ENCODE measurements at regions not wholly inside any gene's neighbourhood (a gene's known extent, or its start where the extent isn't known, plus 50 kb on each side); places are given as distances from the start of the nearest gene placed in this dataset.
A peak's percentile ranks its signal among the peaks of the same experiment; 100 is the strongest.

DNA sequence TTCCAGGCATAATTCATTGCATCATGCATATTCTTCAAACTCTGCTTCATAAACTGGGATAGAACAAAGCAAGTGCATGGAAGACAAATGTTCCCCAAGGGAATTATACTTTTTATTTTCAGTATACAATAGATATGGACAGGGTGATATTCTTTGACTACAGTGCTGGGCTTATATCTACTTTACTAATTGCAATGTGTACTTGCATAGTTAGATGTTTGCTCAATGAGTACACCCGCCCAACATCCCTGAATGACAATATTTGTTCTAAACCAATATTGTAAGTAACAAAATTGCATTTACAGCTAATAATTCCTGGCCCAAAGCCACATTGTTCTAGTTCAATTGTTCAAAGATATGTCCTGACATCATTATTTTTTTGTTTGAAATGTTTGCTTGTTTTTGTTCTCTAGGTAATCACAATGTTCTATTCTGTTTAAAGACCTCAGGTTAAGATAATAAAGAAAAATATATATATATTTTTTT, 171.4 kb downstream of the PTN start:
- Histone ChIP-seq H3K27me3 (ENCODE audit: low read depth, low read length) (no peaks in the 10 kb centered on the region), H3K4me3 (ENCODE audit: low read depth in 1 of 2, low read length in 2 of 2) (no peak overlapping the region), H3K27ac (ENCODE audit: low read length) (no peak overlapping the region), H3K4me1 (ENCODE audit: control insufficient read depth in 1 of 2, insufficient read depth in 2 of 2, low read length in 2 of 2) (peaks cover 0 to 4% of the 10 kb centered on the region in 2 donors), H3K36me3 (ENCODE audit: control insufficient read depth in 1 of 2, insufficient read depth in 2 of 2, low read length in 2 of 2) (no peaks in the 10 kb centered on the region), H3K9me3 (ENCODE audit: control insufficient read depth in 1 of 2, low read length in 2 of 2) (no peaks in the 10 kb centered on the region)

GRCh38 chr7:137169282-137169698, 174.2 kb downstream of the PTN start:
- no peak overlapping the region for H3K27ac ChIP-seq (ENCODE audit: low read length)
- H3K4me1 ChIP-seq (ENCODE audit: control insufficient read depth in 1 of 2, insufficient read depth in 2 of 2, low read length in 2 of 2), result peaks cover 0 to 10% of the 10 kb centered on the region in 2 donors
- H3K4me3 ChIP-seq (ENCODE audit: low read depth in 1 of 2, low read length in 2 of 2), result no peak overlapping the region
- H3K27me3 ChIP-seq (ENCODE audit: low read depth, low read length), result no peaks in the 10 kb centered on the region
- H3K9me3 ChIP-seq (ENCODE audit: control insufficient read depth in 1 of 2, low read length in 2 of 2), result no peaks in the 10 kb centered on the region
- H3K36me3 ChIP-seq (ENCODE audit: control insufficient read depth in 1 of 2, insufficient read depth in 2 of 2, low read length in 2 of 2), result no peaks in the 10 kb centered on the region

GRCh38 chr7:137167609-137168008, 175.9 kb downstream of the PTN start:
- H3K27ac ChIP-seq (ENCODE audit: low read length), result no peak overlapping the region
- H3K36me3 ChIP-seq (ENCODE audit: control insufficient read depth in 1 of 2, insufficient read depth in 2 of 2, low read length in 2 of 2), result no peaks in the 10 kb centered on the region
- H3K4me1 ChIP-seq (ENCODE audit: control insufficient read depth in 1 of 2, insufficient read depth in 2 of 2, low read length in 2 of 2), result peaks cover 0 to 10% of the 10 kb centered on the region in 2 donors
- H3K9me3 ChIP-seq (ENCODE audit: control insufficient read depth in 1 of 2, low read length in 2 of 2), result no peaks in the 10 kb centered on the region
- no peak overlapping the region for H3K4me3 ChIP-seq (ENCODE audit: low read depth in 1 of 2, low read length in 2 of 2)
- H3K27me3 ChIP-seq (ENCODE audit: low read depth, low read length), result no peaks in the 10 kb centered on the region

DNA sequence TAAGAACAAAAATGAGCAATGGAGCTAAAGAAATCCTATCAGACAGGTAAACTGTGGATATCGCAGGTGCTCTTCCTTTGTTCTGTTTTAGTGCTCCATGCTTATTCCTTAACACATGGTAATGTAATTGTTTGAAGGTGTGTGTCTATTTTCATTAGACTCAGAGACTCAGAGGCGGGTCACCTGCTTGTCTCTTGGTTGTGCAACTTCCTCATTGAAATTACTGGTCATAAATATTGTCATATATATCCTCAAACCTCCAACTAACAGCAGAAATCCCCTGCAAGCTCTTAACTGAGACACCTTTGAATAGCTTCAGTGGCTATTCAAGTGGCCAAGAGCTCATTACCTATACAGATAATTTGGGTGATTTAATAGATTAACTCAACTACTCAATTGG, 177.2 kb downstream of the PTN start:
- no peak overlapping the region for H3K4me3 ChIP-seq (ENCODE audit: low read depth in 1 of 2, low read length in 2 of 2)
- H3K4me1 ChIP-seq (ENCODE audit: control insufficient read depth in 1 of 2, insufficient read depth in 2 of 2, low read length in 2 of 2), result peaks cover 0 to 10% of the 10 kb centered on the region in 2 donors
- H3K36me3 ChIP-seq (ENCODE audit: control insufficient read depth in 1 of 2, insufficient read depth in 2 of 2, low read length in 2 of 2), result no peaks in the 10 kb centered on the region
- no peaks in the 10 kb centered on the region for H3K27me3 ChIP-seq (ENCODE audit: low read depth, low read length)
- H3K9me3 ChIP-seq (ENCODE audit: control insufficient read depth in 1 of 2, low read length in 2 of 2), result no peaks in the 10 kb centered on the region
- H3K27ac ChIP-seq (ENCODE audit: low read length), result no peak overlapping the region

GRCh38 chr7:137165786-137166185, 177.7 kb downstream of the PTN start:
- H3K9me3 ChIP-seq (ENCODE audit: control insufficient read depth in 1 of 2, low read length in 2 of 2), result no peaks in the 10 kb centered on the region
- H3K4me1 ChIP-seq (ENCODE audit: control insufficient read depth in 1 of 2, insufficient read depth in 2 of 2, low read length in 2 of 2), result peaks cover 0 to 10% of the 10 kb centered on the region in 2 donors
- H3K27ac ChIP-seq (ENCODE audit: low read length), result no peak overlapping the region
- H3K27me3 ChIP-seq (ENCODE audit: low read depth, low read length), result no peaks in the 10 kb centered on the region
- H3K36me3 ChIP-seq (ENCODE audit: control insufficient read depth in 1 of 2, insufficient read depth in 2 of 2, low read length in 2 of 2), result no peaks in the 10 kb centered on the region
- H3K4me3 ChIP-seq (ENCODE audit: low read depth in 1 of 2, low read length in 2 of 2), result no peak overlapping the region

DNA sequence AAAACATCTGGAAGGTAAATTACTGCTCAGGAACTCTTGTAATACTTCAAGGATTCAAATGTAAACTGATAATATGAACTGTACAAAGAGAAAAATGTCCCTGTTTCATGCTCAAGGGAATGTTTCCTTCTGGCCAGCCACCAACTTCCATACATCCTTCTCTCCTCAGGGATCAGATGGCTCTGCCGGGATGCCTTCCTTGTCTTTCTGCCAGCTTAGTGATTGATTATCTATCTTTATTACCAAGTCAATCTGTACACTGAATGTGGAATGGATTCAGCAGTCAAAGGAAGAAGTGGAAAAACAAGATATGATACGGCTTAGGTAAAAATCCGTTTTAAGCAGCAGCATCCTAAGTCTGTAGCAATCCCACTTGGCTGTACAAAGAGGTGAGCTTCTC, 178.3 kb downstream of the PTN start:
- H3K4me3 ChIP-seq (ENCODE audit: low read depth in 1 of 2, low read length in 2 of 2), result no peak overlapping the region
- no peaks in the 10 kb centered on the region for H3K36me3 ChIP-seq (ENCODE audit: control insufficient read depth in 1 of 2, insufficient read depth in 2 of 2, low read length in 2 of 2)
- no peaks in the 10 kb centered on the region for H3K9me3 ChIP-seq (ENCODE audit: control insufficient read depth in 1 of 2, low read length in 2 of 2)
- peaks cover 0 to 10% of the 10 kb centered on the region in 2 donors for H3K4me1 ChIP-seq (ENCODE audit: control insufficient read depth in 1 of 2, insufficient read depth in 2 of 2, low read length in 2 of 2)
- no peak overlapping the region for H3K27ac ChIP-seq (ENCODE audit: low read length)
- H3K27me3 ChIP-seq (ENCODE audit: low read depth, low read length), result no peaks in the 10 kb centered on the region

DNA sequence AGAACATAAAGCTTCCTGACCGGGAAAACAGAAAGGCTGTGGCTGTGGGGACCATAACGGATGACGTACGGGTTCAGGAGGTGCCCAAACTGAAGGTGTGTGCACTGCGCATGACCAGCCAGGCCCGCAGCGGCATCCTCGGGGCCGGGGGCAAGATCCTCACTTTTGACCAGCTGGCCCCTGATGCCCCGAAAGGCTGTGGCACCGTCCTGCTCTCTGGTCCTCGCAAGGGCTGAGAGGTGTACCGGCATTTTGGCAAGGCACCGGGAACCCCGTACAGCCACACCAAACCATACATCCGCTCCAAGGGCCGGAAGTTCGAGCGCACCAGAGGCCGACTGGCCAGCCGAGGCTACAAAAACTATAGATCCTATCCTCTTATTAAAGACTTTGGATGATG, 179.3 kb downstream of the PTN start:
- H3K36me3 ChIP-seq (ENCODE audit: control insufficient read depth in 1 of 2, insufficient read depth in 2 of 2, low read length in 2 of 2), result no peaks in the 10 kb centered on the region
- H3K4me3 ChIP-seq (ENCODE audit: low read depth in 1 of 2, low read length in 2 of 2), result no peak overlapping the region
- no peaks in the 10 kb centered on the region for H3K9me3 ChIP-seq (ENCODE audit: control insufficient read depth in 1 of 2, low read length in 2 of 2)
- peaks cover 0 to 6% of the 10 kb centered on the region in 2 donors for H3K4me1 ChIP-seq (ENCODE audit: control insufficient read depth in 1 of 2, insufficient read depth in 2 of 2, low read length in 2 of 2)
- no peaks in the 10 kb centered on the region for H3K27me3 ChIP-seq (ENCODE audit: low read depth, low read length)
- no peak overlapping the region for H3K27ac ChIP-seq (ENCODE audit: low read length)

DNA sequence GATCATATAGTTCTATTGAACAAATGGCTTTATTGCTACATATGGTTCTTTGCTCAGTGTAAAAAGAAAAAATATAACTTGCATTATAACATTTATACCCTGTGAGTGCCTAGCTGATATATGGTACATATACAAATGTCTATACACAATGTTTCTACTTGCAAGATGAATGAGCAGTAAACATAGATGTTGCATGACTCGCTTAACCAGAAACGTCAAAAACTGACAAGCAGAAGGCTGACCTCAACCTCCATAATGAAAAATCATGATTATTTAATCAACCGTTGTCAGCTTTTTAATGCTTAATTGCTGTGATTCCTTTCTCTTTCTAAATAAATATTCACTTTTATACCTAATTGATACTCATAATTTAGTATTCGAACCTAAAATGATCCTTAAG, 183.3 kb downstream of the PTN start:
- Histone ChIP-seq H3K4me3 (ENCODE audit: low read depth in 1 of 2, low read length in 2 of 2) (no peak overlapping the region), H3K27ac (ENCODE audit: low read length) (no peak overlapping the region), H3K9me3 (ENCODE audit: control insufficient read depth in 1 of 2, low read length in 2 of 2) (peaks cover 5 to 6% of the 10 kb centered on the region in 2 donors), H3K36me3 (ENCODE audit: control insufficient read depth in 1 of 2, insufficient read depth in 2 of 2, low read length in 2 of 2) (no peaks in the 10 kb centered on the region), H3K27me3 (ENCODE audit: low read depth, low read length) (no peaks in the 10 kb centered on the region), H3K4me1 (ENCODE audit: control insufficient read depth in 1 of 2, insufficient read depth in 2 of 2, low read length in 2 of 2) (peaks cover 0 to 2% of the 10 kb centered on the region in 2 donors)

DNA sequence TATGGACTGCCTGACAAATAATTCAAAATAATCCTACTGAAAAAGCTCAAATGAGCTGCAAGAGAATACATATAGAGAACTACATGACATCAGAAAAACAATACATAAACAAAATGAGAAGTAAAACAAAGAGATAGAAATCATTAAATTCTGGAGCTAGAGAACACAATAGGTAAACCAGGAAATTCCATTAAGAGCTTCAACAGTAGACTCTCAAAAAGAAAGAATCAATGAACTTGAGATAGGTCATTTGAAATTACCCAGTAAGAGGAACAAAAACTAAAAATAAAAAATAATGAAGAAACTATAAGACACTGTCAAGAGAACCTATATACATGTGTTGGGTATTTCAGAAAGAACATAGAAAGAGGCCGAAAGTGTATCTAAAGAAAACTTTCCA, 186.3 kb downstream of the PTN start:
- no peaks in the 10 kb centered on the region for H3K4me1 ChIP-seq (ENCODE audit: control insufficient read depth in 1 of 2, insufficient read depth in 2 of 2, low read length in 2 of 2)

GRCh38 chr7:137151690-137152052, 191.9 kb downstream of the PTN start:
- Histone ChIP-seq H3K27ac (ENCODE audit: low read length) (peak overlapping the region; percentile 55), H3K36me3 (ENCODE audit: control insufficient read depth in 1 of 2, insufficient read depth in 2 of 2, low read length in 2 of 2) (no peaks in the 10 kb centered on the region), H3K27me3 (ENCODE audit: low read depth, low read length) (no peaks in the 10 kb centered on the region)

More for the DNA sequence above, 186.3 kb downstream of the PTN start:
- peaks cover 5 to 6% of the 10 kb centered on the region in 2 donors for H3K9me3 ChIP-seq (ENCODE audit: control insufficient read depth in 1 of 2, low read length in 2 of 2)
- no peak overlapping the region for H3K4me3 ChIP-seq (ENCODE audit: low read depth in 1 of 2, low read length in 2 of 2)
- no peaks in the 10 kb centered on the region for H3K27me3 ChIP-seq (ENCODE audit: low read depth, low read length)
- no peaks in the 10 kb centered on the region for H3K36me3 ChIP-seq (ENCODE audit: control insufficient read depth in 1 of 2, insufficient read depth in 2 of 2, low read length in 2 of 2)
- H3K27ac ChIP-seq (ENCODE audit: low read length), result no peak overlapping the region

DNA sequence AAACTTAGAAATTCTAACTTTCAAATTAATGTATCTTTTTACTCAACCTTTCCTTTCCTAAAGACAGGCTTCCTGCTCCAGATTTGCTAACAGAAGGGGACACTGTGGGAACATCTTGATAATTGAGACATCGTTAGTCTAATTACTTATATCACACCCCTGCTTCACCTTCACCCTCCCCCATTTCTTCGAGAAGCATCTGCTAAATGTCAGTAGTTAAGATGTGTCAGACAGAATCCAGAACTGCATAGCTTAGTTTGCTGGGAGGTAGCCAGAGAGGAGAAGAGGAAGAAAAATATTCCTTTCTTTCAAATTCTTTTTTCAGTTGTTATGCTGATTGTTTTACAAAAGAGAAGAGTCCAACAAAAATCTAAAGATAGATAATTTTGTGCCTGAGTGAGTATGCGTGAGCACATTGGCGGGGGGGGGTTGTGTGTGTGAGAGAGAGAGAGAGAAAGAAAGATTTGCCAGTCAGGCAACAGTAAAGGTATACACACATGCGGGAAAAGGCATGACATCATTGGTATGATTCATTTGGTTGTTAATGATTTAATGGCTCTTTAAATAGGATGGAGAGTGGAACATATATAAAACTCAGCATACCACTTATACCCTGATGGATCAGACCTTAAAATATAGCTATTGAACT, 192.4 kb downstream of the PTN start:
- Histone ChIP-seq H3K4me1 (ENCODE audit: control insufficient read depth in 1 of 2, insufficient read depth in 2 of 2, low read length in 2 of 2) (peaks cover 4 to 6% of the 10 kb centered on the region in 2 donors), H3K4me3 (ENCODE audit: low read depth in 1 of 2, low read length in 2 of 2) (no peak overlapping the region), H3K27me3 (ENCODE audit: low read depth, low read length) (no peaks in the 10 kb centered on the region), H3K36me3 (ENCODE audit: control insufficient read depth in 1 of 2, insufficient read depth in 2 of 2, low read length in 2 of 2) (no peaks in the 10 kb centered on the region), H3K27ac (ENCODE audit: low read length) (peak overlapping the region; percentile 71), H3K9me3 (ENCODE audit: control insufficient read depth in 1 of 2, low read length in 2 of 2) (no peaks in the 10 kb centered on the region)

More at GRCh38 chr7:137151690-137152052, 191.9 kb downstream of the PTN start:
- H3K9me3 ChIP-seq (ENCODE audit: control insufficient read depth in 1 of 2, low read length in 2 of 2), result peaks cover 0 to 2% of the 10 kb centered on the region in 2 donors
- peaks cover 4 to 6% of the 10 kb centered on the region in 2 donors for H3K4me1 ChIP-seq (ENCODE audit: control insufficient read depth in 1 of 2, insufficient read depth in 2 of 2, low read length in 2 of 2)
- H3K4me3 ChIP-seq (ENCODE audit: low read depth in 1 of 2, low read length in 2 of 2), result no peak overlapping the region

- Histone ChIP-seq H3K36me3 (ENCODE audit: control insufficient read depth in 1 of 2, insufficient read depth in 2 of 2, low read length in 2 of 2) (no peaks in the 10 kb centered on the region), H3K9me3 (ENCODE audit: control insufficient read depth in 1 of 2, low read length in 2 of 2) (no peaks in the 10 kb centered on the region), H3K4me3 (ENCODE audit: low read depth in 1 of 2, low read length in 2 of 2) (no peak overlapping the region), H3K4me1 (ENCODE audit: control insufficient read depth in 1 of 2, insufficient read depth in 2 of 2, low read length in 2 of 2) (peaks cover 4 to 6% of the 10 kb centered on the region in 2 donors), H3K27me3 (ENCODE audit: low read depth, low read length) (no peaks in the 10 kb centered on the region), H3K27ac (ENCODE audit: low read length) (peak overlapping the region; percentile 71)
These were observed 196.2 kb downstream of the PTN start for GRCh38 chr7:137147338-137147720.

All from muscle layer of duodenum (tissue), 2 donors.